GM23248 (cell line): ENCODE measurements at regions not wholly inside any gene's neighbourhood (a gene's known extent, or its start where the extent isn't known, plus 50 kb on each side); places are given as distances from the start of the nearest gene placed in this dataset.

Experiments used
- DNase-seq: peaks from one replicate; pipeline ENCODE4 v3.0.0-alpha.2; 2015
- H2AFZ ChIP-seq: fragments of 200-600 bp; sonication (generic); 2 replicates; pipeline ENCODE4 v1.6.1; 2016; ENCODE audit warnings: antibody characterized with exemption
- H3F3A ChIP-seq: fragments of 200-600 bp; sonication (generic); 2 replicates; pipeline ENCODE4 v1.6.1; 2016; ENCODE audit warnings: mild to moderate bottlenecking, antibody characterized with exemption, mixed run types; ENCODE audit not compliant: insufficient read depth
- H3K27ac ChIP-seq: fragments of 200-600 bp; sonication (generic); 2 replicates; pipeline ENCODE4 v1.5.1; 2016; ENCODE audit warnings: mild to moderate bottlenecking
- H3K27me3 ChIP-seq: fragments of 200-600 bp; sonication (generic); replicated peaks from 2 replicates; pipeline ENCODE4 v1.6.1; 2016; ENCODE audit warnings: mild to moderate bottlenecking; ENCODE audit not compliant: insufficient read depth
- H3K36me3 ChIP-seq: fragments of 200-600 bp; sonication (generic); 2 replicates; pipeline ENCODE4 v1.6.1; 2016; ENCODE audit warnings: low read depth, mild to moderate bottlenecking
- H3K4me1 ChIP-seq: fragments of 200-600 bp; sonication (generic); 2 replicates; pipeline ENCODE4 v1.6.1; 2016; ENCODE audit warnings: mild to moderate bottlenecking; ENCODE audit not compliant: insufficient read depth
- H3K4me2 ChIP-seq: fragments of 200-600 bp; sonication (generic); one replicate; pipeline ENCODE4 v1.6.1; 2016; ENCODE audit warnings: mild to moderate bottlenecking; ENCODE audit not compliant: unreplicated experiment
- H3K4me3 ChIP-seq: fragments of 200-600 bp; sonication (generic); 2 replicates; pipeline ENCODE4 v1.5.1; 2016; ENCODE audit warnings: mild to moderate bottlenecking
- H3K79me2 ChIP-seq: fragments of 200-600 bp; sonication (generic); 2 replicates; pipeline ENCODE4 v1.6.1; 2016; ENCODE audit warnings: mild to moderate bottlenecking; ENCODE audit not compliant: insufficient read depth
- H3K9ac ChIP-seq: fragments of 200-600 bp; sonication (generic); 2 replicates; pipeline ENCODE4 v1.6.1; 2016; ENCODE audit warnings: mild to moderate bottlenecking
- H3K9me2 ChIP-seq: fragments of 200-600 bp; sonication (generic); 2 replicates; pipeline ENCODE4 v1.6.1; 2016; ENCODE audit warnings: mixed run types, mild to moderate bottlenecking, moderate library complexity; ENCODE audit not compliant: insufficient read depth
- H3K9me3 ChIP-seq: fragments of 200-600 bp; sonication (generic); one replicate; pipeline ENCODE4 v1.6.1; 2017; ENCODE audit warnings: low read depth
- H4K20me1 ChIP-seq: fragments of 200-600 bp; sonication (generic); 2 replicates; pipeline ENCODE4 v1.6.0; 2016; ENCODE audit not compliant: insufficient read depth
- EZH2 ChIP-seq: fragments of 200-600 bp; sonication (generic); IDR thresholded peaks from 2 replicates; pipeline ENCODE4 v1.6.1; 2018; ENCODE audit warnings: antibody characterized with exemption, mild to moderate bottlenecking; ENCODE audit not compliant: insufficient read depth, poor library complexity, severe bottlenecking
- EZH2phosphoT487 ChIP-seq: fragments of 200-600 bp; sonication (generic); IDR thresholded peaks from 2 replicates; pipeline ENCODE4 v1.6.1; 2018; ENCODE audit warnings: antibody characterized with exemption, moderate library complexity, mild to moderate bottlenecking, low read depth; ENCODE audit not compliant: insufficient read depth
- WGBS, 2 experiments: methylation state at CpG; one replicate each; pipeline ENCODE4 v1.1.6; 2015 to 2017; ENCODE audit warnings: low lambda C conversion rate in 2 of 2, low coverage in 1 of 2; ENCODE audit errors: missing lambda C conversion rate in 2 of 2; 5-methylcytosine and 5-hydroxymethylcytosine counted together
- in situ Hi-C: fragments of 300-500 bp; cut with MboI; formaldehyde crosslinking; loops from 2 replicates; pipeline ENCODE4 v1.15.0; 2020

GRCh38 chr3:90035643-90036042 lies 928.2 kb downstream of the EPHA3 start:
- Histone ChIP-seq H4K20me1 (no peaks in the 10 kb centered on the region), H3K9ac (no peak overlapping the region), H3K9me3 (no peaks in the 10 kb centered on the region), H3K79me2 (no peaks in the 10 kb centered on the region), H2AFZ (no peak overlapping the region), H3K27me3 (no peaks in the 10 kb centered on the region), H3K4me1 (no peaks in the 10 kb centered on the region), H3K36me3 (no peaks in the 10 kb centered on the region), H3K9me2 (no peaks in the 10 kb centered on the region), H3K27ac (no peak overlapping the region), H3K4me2 (no peak overlapping the region), H3K4me3 (no peak overlapping the region), H3F3A (no peaks in the 10 kb centered on the region)
- TF ChIP-seq EZH2 = no peak
- TF ChIP-seq EZH2phosphoT487 = no peak
- no peak for DNase-seq
- in situ Hi-C loops = no loop called here
- WGBS, 2 experiments = 0% methylated on average over 1 of the region's 1 CpG

- WGBS, 2 experiments = 0 to 4% methylated on average over 1 of the region's 1 CpG
- no peaks in the 10 kb centered on the region for H3K36me3 ChIP-seq
- DNase-seq = no peak
- no peak overlapping the region for H3K4me3 ChIP-seq
- H3K79me2 ChIP-seq = no peaks in the 10 kb centered on the region
- no peak overlapping the region for H3K4me2 ChIP-seq
- no peak overlapping the region for H3K9ac ChIP-seq
- no peaks in the 10 kb centered on the region for H3K9me3 ChIP-seq
- H4K20me1 ChIP-seq = no peaks in the 10 kb centered on the region
- H3F3A ChIP-seq = no peaks in the 10 kb centered on the region
- H3K27ac ChIP-seq = no peak overlapping the region
- no peaks in the 10 kb centered on the region for H3K27me3 ChIP-seq
- H3K4me1 ChIP-seq = no peaks in the 10 kb centered on the region
- TF ChIP-seq EZH2phosphoT487 (no peak), EZH2 (no peak)
- in situ Hi-C loops = no loop called here
- H2AFZ ChIP-seq = no peak overlapping the region
- H3K9me2 ChIP-seq = no peaks in the 10 kb centered on the region
These were observed 929.6 kb downstream of the EPHA3 start for GRCh38 chr3:90036939-90037469.

GRCh38 chr3:90039994-90040393 lies 932.6 kb downstream of the EPHA3 start:
- H3K79me2 ChIP-seq = no peaks in the 10 kb centered on the region
- no peak overlapping the region for H3K4me3 ChIP-seq
- no peaks in the 10 kb centered on the region for H3K27me3 ChIP-seq
- no peak overlapping the region for H3K4me2 ChIP-seq
- WGBS, 2 experiments = 10 to 15% methylated on average over 2 of the region's 2 CpGs
- in situ Hi-C loops = no loop called here
- TF ChIP-seq EZH2phosphoT487 = no peak
- H3F3A ChIP-seq = no peaks in the 10 kb centered on the region
- H3K9me3 ChIP-seq = no peaks in the 10 kb centered on the region
- no peak overlapping the region for H3K27ac ChIP-seq
- DNase-seq = no peak
- H3K9ac ChIP-seq = no peak overlapping the region
- H3K4me1 ChIP-seq = no peaks in the 10 kb centered on the region
- no peak overlapping the region for H2AFZ ChIP-seq
- no peaks in the 10 kb centered on the region for H3K9me2 ChIP-seq
- H3K36me3 ChIP-seq = no peaks in the 10 kb centered on the region
- H4K20me1 ChIP-seq = no peaks in the 10 kb centered on the region

GRCh38 chr3:90040554-90040953 lies 933.1 kb downstream of the EPHA3 start:
- no peaks in the 10 kb centered on the region for H3F3A ChIP-seq
- H3K9me3 ChIP-seq = no peaks in the 10 kb centered on the region
- H3K27ac ChIP-seq = no peak overlapping the region
- in situ Hi-C loops = no loop called here
- H3K9ac ChIP-seq = no peak overlapping the region
- no peak for TF ChIP-seq EZH2
- no peak for TF ChIP-seq EZH2phosphoT487
- WGBS, 2 experiments = 6 to 8% methylated on average over 3 of the region's 3 CpGs
- no peaks in the 10 kb centered on the region for H4K20me1 ChIP-seq
- no peak overlapping the region for H2AFZ ChIP-seq
- H3K4me2 ChIP-seq = no peak overlapping the region
- no peaks in the 10 kb centered on the region for H3K9me2 ChIP-seq
- H3K4me1 ChIP-seq = no peaks in the 10 kb centered on the region
- H3K27me3 ChIP-seq = no peaks in the 10 kb centered on the region
- H3K79me2 ChIP-seq = no peaks in the 10 kb centered on the region
- H3K4me3 ChIP-seq = no peak overlapping the region
- H3K36me3 ChIP-seq = no peaks in the 10 kb centered on the region
- DNase-seq = no peak

GRCh38 chr3:90041995-90042394 lies 934.6 kb downstream of the EPHA3 start:
- Histone ChIP-seq H3K27me3 (no peaks in the 10 kb centered on the region), H3K4me1 (no peaks in the 10 kb centered on the region), H3K9me3 (no peaks in the 10 kb centered on the region), H3K36me3 (no peaks in the 10 kb centered on the region), H3K79me2 (no peaks in the 10 kb centered on the region), H3K9ac (no peak overlapping the region), H3F3A (no peaks in the 10 kb centered on the region), H4K20me1 (no peaks in the 10 kb centered on the region), H3K9me2 (no peaks in the 10 kb centered on the region), H2AFZ (no peak overlapping the region), H3K4me2 (no peak overlapping the region), H3K4me3 (no peak overlapping the region), H3K27ac (no peak overlapping the region)
- 9 to 11% methylated on average over 2 of the region's 2 CpGs for WGBS, 2 experiments
- TF ChIP-seq EZH2 (no peak), EZH2phosphoT487 (no peak)
- in situ Hi-C loops = no loop called here
- DNase-seq = no peak
